ENCODE measurements at regions not wholly inside any gene's neighbourhood (a gene's known extent, or its start where the extent isn't known, plus 50 kb on each side); places are given as distances from the start of the nearest gene placed in this dataset.
"Not testable (repeated sequence)": the region's sequence is repeated elsewhere in the genome, so short reads cannot be mapped to it uniquely, and the experiment has no call there.

- TF ChIP-seq CTCF, POLR2A, POLR2AphosphoS5, EP300 (IDR thresholded peaks at IDR 0.05): not testable (repeated sequence)
Observed at GRCh38 chr17:83204736-83205386, 125.5 kb downstream of the METRNL start.
